Esophagus (tissue), 2 donors: ENCODE measurements at regions not wholly inside any gene's neighbourhood (a gene's known extent, or its start where the extent isn't known, plus 50 kb on each side); places are given as distances from the start of the nearest gene placed in this dataset.

ENCODE experiments used
- H3K27ac ChIP-seq, 2 donors: one replicate each; pipeline ENCODE4 v1.5.1; 2013; ENCODE audit warnings: low read depth in 2 of 2, mild to moderate bottlenecking in 2 of 2, inconsistent platforms in 1 of 2, low read length in 1 of 2, moderate library complexity in 1 of 2
- H3K27me3 ChIP-seq, 2 donors: one replicate each; pipeline ENCODE4 v1.6.1; 2013; ENCODE audit warnings: low read length in 2 of 2, control low read depth in 1 of 2, mild to moderate bottlenecking in 1 of 2; ENCODE audit not compliant: insufficient read depth in 2 of 2, control insufficient read depth in 1 of 2
- H3K36me3 ChIP-seq, 2 donors: one replicate each; pipeline ENCODE4 v1.6.1; 2013; ENCODE audit warnings: low read length in 1 of 2; ENCODE audit not compliant: control insufficient read depth in 2 of 2, insufficient read depth in 2 of 2
- H3K4me1 ChIP-seq, 2 donors: one replicate each; pipeline ENCODE4 v1.6.1; 2013; ENCODE audit warnings: low read length in 1 of 2; ENCODE audit not compliant: control insufficient read depth in 2 of 2, insufficient read depth in 2 of 2
- H3K4me3 ChIP-seq, 2 donors: one replicate each; pipeline ENCODE4 v1.5.1; 2013; ENCODE audit warnings: low read length in 2 of 2, mild to moderate bottlenecking in 2 of 2, low read depth in 1 of 2, moderate library complexity in 1 of 2
- H3K9me3 ChIP-seq, 2 donors: one replicate each; pipeline ENCODE4 v1.6.1; 2013; ENCODE audit warnings: mild to moderate bottlenecking in 2 of 2, low read depth in 1 of 2, low read length in 1 of 2, moderate library complexity in 1 of 2; ENCODE audit not compliant: control insufficient read depth in 2 of 2, insufficient read depth in 1 of 2
- WGBS, 2 donors: extraction: QIAGEN DNeasy Blood & Tissue Kit; methylation state at CpG; one replicate each; pipeline ENCODE4 v1.1.7; 2013; 5-methylcytosine and 5-hydroxymethylcytosine counted together
- donor health status: healthy with polysubstance abuse.
- donor health status: Bipolar disorder and iron deficiency.

DNA sequence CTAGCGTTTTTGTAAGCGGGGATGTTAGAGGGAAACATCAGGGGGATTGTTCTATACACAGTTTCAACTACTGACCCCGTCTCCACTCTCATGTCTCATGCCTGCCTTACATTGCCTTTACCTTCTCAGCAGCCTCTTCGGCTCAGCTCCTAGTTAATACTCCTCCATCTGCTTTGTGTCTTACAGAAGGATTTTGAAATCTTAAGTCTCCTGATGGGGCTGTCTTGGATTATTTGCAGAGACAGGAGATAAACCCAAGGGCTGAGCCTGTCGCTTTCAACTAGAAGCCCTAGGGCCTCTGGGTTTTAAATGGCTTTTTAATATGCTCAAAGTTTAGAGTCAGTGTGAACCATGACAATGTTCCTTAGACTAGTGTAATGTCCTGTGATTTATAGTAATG, 161.5 kb downstream of the CARTPT start:
- Histone ChIP-seq H3K36me3 (no peaks in the 10 kb centered on the region), H3K4me3 (no peak overlapping the region), H3K27me3 (no peaks in the 10 kb centered on the region), H3K4me1 (no peaks in the 10 kb centered on the region), H3K9me3 (no peaks in the 10 kb centered on the region), H3K27ac (no peak overlapping the region)
- 73% methylated on average over 5 of the region's 5 CpGs for WGBS, 2 donors

DNA sequence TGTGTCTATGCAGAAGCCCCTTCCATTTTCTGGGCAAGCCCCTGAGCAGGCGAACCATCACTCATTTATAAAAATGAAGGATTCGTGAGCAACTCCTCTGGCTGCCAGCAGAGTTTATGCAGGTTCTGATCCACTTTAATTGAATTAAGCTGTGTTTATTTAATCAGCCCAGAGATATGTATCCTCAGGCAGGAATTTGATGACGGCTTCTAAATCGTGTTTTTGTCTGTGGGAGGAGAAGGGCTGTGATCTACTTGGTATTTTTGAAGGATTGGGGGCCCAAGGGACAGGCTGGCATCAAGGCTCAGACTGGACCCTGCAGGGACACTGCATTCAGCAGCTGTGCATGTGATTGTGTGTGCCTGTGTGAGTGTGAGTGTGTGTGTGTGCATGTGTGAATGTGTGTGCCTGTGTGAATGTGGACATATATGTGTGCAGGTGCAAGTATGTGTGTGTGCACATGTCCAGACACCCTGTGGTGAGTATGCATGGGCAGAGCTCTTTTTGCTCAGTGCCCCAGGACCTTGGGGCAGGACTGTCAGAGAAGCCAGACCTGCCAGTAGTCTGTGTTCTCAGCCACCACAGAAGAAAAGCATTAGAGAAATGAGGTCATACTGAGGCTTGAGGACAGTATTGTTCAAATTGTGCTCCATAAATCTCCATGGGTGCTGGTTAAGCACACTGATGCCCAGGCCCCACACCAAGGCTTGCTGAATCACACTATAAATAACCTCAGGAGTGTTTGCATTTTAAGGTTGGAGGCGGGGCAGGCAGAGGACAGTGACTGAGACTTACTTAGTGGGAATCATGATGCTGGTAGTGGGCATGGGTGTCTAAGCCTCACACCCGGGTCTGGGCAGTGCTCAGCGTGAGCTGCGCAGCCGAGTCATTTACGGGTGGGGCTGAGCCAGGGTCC, 164.0 kb downstream of the CARTPT start:
- 66 to 69% methylated on average over 10 of the region's 10 CpGs for WGBS, 2 donors
- no peaks in the 10 kb centered on the region for H3K4me1 ChIP-seq
- H3K36me3 ChIP-seq: no peaks in the 10 kb centered on the region
- no peak overlapping the region for H3K4me3 ChIP-seq
- H3K27ac ChIP-seq: no peak overlapping the region
- H3K27me3 ChIP-seq: no peaks in the 10 kb centered on the region
- no peaks in the 10 kb centered on the region for H3K9me3 ChIP-seq

DNA sequence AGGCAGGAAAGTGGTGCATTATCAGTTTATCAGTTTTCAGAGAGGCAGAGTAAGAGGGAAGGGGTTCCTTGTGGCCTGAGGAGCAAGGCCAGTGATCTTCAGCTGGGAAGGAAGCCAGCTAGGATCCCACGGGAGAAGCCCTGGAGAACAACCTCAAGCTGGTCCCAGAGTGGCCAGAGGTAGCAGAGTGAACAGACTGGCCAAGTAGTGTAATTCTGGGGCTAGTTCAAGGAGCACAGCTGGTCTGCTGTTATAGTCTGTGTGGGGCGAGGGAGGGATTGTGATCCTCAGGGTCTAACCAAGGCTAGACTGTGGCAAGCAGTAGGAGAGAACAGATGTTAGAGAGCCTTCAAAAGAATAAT, 164.6 kb downstream of the CARTPT start:
- no peak overlapping the region for H3K27ac ChIP-seq
- H3K36me3 ChIP-seq: no peaks in the 10 kb centered on the region
- no peak overlapping the region for H3K4me3 ChIP-seq
- WGBS, 2 donors: 59 to 67% methylated on average over 2 of the region's 2 CpGs
- H3K4me1 ChIP-seq: no peaks in the 10 kb centered on the region
- no peaks in the 10 kb centered on the region for H3K9me3 ChIP-seq
- H3K27me3 ChIP-seq: no peaks in the 10 kb centered on the region

DNA sequence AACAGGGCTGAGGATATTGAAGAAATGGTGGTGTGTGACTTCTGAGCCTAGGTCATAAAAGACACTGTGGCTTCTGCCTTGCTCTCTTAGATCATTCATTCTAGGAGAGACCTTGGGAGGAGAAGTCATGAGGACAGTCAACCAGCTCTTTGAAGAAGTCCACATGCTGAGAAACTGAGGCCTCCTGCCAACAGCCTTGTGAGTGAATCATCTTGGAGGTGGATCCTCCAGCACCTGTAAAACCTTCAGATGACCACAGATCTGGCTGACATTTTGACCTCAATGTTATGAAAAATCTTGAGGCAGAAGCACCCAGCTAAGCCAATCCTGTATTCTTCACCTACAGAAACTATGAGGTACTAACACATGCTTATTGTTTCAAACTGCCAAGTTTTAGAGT, 165.9 kb downstream of the CARTPT start:
- no peaks in the 10 kb centered on the region for H3K27me3 ChIP-seq
- no peak overlapping the region for H3K27ac ChIP-seq
- no peaks in the 10 kb centered on the region for H3K36me3 ChIP-seq
- no peaks in the 10 kb centered on the region for H3K4me1 ChIP-seq
- H3K9me3 ChIP-seq: no peaks in the 10 kb centered on the region
- H3K4me3 ChIP-seq: no peak overlapping the region

DNA sequence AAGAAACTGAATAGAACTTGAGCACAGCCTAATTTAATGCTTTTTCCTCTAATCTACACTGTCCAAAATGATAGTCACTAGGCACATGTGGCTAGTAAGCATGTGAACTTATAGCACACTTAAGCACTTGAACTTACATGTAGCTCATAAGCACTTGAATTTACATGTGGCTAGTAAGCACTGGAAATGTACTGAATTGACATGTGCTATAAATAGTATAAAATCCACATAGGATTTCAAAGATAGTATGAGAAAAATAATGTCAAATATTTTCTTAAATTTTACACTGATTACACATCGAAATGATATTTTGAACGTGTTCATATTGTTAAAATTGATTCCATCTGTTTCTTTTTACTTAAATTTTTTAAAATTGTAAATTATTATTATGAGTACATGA, 167.3 kb downstream of the CARTPT start:
- Histone ChIP-seq H3K4me1 (no peaks in the 10 kb centered on the region), H3K4me3 (no peak overlapping the region), H3K36me3 (no peaks in the 10 kb centered on the region), H3K9me3 (no peaks in the 10 kb centered on the region), H3K27me3 (no peaks in the 10 kb centered on the region), H3K27ac (no peak overlapping the region)
- WGBS, 2 donors: 90% methylated on average over 2 of the region's 2 CpGs

DNA sequence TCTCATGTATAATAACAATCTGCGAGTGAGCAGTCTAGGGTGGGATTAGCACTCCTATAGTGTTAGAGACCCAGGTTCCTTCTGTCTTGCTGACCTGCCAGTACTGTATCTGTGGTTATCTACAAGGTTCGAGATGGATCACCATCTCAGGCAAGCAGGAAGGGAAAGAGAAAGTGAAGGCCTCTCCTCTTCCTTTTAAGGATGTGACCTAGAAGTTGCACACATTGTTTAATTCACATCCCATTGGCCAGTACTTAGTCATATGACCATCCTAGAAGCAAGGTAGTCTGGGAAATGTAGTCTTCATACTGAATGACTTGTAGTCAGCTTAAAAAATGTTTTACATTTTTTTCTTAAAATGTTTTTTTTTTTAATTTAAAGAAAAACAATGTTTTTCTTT, 168.6 kb downstream of the CARTPT start:
- no peaks in the 10 kb centered on the region for H3K9me3 ChIP-seq
- no peak overlapping the region for H3K4me3 ChIP-seq
- peaks cover 0 to 3% of the 10 kb centered on the region in 2 donors for H3K4me1 ChIP-seq
- H3K27me3 ChIP-seq: no peaks in the 10 kb centered on the region
- no peak overlapping the region for H3K27ac ChIP-seq
- H3K36me3 ChIP-seq: no peaks in the 10 kb centered on the region
- WGBS, 2 donors: 78 to 81% methylated on average over 2 of the region's 2 CpGs

DNA sequence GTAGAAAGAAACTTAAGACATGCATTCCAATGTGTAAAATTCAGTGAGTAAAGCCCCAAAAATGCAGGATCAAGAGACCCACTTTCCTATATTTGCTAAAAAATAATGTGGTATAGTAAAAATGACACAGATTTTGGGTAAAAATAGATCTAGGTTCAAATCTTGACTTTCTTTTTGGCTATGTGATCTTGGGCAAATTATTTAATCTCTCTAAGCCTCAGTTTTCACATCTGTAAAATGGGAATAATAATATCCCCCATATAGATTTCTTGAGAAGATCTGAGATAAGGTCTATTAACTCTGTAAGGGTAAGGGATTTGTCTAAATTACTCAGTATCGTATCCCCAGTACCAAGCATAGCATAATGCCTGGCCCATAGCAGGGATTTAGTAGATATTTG, 172.3 kb downstream of the CARTPT start:
- no peaks in the 10 kb centered on the region for H3K36me3 ChIP-seq
- H3K27ac ChIP-seq: no peak overlapping the region
- peaks cover 0 to 3% of the 10 kb centered on the region in 2 donors for H3K4me1 ChIP-seq
- no peaks in the 10 kb centered on the region for H3K27me3 ChIP-seq
- no peak overlapping the region for H3K4me3 ChIP-seq
- 65 to 80% methylated on average over 1 of the region's 1 CpG for WGBS, 2 donors
- H3K9me3 ChIP-seq: no peaks in the 10 kb centered on the region

DNA sequence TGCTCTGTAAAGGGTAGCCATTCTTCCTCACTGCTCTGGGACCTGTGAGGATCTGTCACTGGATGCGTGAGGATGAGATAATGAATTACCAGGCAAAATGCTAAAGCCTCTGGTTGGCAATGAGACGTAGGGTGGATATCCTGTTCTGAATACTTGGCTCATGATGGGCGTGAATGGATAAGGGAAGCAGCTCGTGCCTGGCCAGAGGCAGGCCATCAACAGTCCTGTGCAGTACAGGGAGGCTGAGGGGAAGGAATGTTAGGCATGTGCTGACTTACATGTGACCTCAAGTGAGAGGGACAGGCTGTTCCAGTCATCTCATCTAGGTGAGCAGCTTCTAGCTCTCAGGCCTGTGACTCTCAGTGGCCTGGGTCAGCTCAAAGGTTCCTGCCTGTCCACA, 172.8 kb downstream of the CARTPT start:
- H3K27me3 ChIP-seq: no peaks in the 10 kb centered on the region
- H3K4me3 ChIP-seq: no peak overlapping the region
- no peaks in the 10 kb centered on the region for H3K9me3 ChIP-seq
- peaks cover 0 to 3% of the 10 kb centered on the region in 2 donors for H3K4me1 ChIP-seq
- WGBS, 2 donors: 36 to 46% methylated on average over 4 of the region's 4 CpGs
- H3K27ac ChIP-seq: no peak overlapping the region
- no peaks in the 10 kb centered on the region for H3K36me3 ChIP-seq

DNA sequence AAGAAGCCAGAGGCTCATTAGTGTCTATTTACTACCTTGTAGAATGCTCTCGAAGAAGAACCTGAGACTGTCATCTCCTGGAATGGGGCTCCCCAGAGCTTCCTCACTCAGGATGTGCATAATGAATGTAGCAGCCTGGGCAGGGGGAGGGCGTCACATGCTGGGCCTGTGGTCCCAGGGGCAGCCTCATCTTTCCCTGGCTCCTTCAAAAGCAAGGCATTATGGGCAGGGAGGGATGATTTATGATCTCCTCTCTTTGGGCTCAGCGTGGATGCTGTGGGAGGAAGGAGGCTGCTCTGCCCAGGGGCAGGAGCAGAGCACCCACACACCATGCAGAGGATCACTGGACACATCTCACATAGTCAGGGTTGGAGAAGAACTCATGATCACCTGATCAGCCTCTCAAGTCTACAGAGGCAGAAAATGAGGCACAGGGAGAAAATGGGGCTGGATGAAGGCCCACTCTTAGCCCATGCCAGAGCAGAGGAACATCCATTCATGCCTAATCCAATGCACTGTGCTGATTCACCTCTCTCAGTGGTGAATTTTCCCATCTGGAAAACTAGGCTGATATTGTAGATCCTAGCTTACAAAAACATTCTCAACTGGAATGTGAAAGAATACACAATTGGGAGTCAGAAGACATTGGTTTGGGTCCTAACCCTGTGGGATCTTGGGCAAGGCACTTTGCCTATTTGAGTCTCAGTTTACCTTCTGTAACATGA, 173.7 kb downstream of the CARTPT start:
- Histone ChIP-seq H3K27me3 (no peaks in the 10 kb centered on the region), H3K36me3 (no peaks in the 10 kb centered on the region), H3K4me3 (no peak overlapping the region), H3K27ac (no peak overlapping the region), H3K4me1 (peaks cover 0 to 3% of the 10 kb centered on the region in 2 donors), H3K9me3 (no peaks in the 10 kb centered on the region)
- WGBS, 2 donors: 69 to 73% methylated on average over 3 of the region's 3 CpGs

DNA sequence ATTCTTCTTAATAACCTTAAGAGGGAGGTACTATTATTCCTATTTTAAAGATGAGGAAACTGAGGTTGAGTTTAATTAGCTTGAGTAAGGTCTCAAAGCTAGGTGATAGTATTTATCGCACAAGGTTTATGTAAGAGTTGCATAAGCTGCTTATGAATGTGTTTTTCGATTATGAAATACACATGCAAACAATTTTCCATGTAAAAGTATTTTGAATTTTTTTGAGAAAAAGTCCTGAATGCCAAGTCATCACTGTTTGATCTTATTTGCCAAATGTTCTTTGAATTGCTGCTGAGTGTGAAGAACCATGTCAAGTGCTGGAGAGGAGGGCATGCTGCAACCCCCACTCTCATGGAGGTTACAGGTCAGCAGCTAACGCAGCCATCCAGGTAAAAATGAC, 174.4 kb downstream of the CARTPT start:
- Histone ChIP-seq H3K9me3 (no peaks in the 10 kb centered on the region), H3K27me3 (no peaks in the 10 kb centered on the region), H3K4me3 (no peak overlapping the region), H3K4me1 (peaks cover 0 to 3% of the 10 kb centered on the region in 2 donors), H3K36me3 (no peaks in the 10 kb centered on the region), H3K27ac (no peak overlapping the region)
- 82 to 88% methylated on average over 3 of the region's 3 CpGs for WGBS, 2 donors
